Pulmonary artery endothelial cell (primary cell): ENCODE measurements at regions not wholly inside any gene's neighbourhood (a gene's known extent, or its start where the extent isn't known, plus 50 kb on each side); places are given as distances from the start of the nearest gene placed in this dataset.

Experiments used
- DNase-seq: peaks from one replicate; pipeline ENCODE4 v3.0.0-alpha.2; 2011; ENCODE audit warnings: low read depth, low spot score

DNA sequence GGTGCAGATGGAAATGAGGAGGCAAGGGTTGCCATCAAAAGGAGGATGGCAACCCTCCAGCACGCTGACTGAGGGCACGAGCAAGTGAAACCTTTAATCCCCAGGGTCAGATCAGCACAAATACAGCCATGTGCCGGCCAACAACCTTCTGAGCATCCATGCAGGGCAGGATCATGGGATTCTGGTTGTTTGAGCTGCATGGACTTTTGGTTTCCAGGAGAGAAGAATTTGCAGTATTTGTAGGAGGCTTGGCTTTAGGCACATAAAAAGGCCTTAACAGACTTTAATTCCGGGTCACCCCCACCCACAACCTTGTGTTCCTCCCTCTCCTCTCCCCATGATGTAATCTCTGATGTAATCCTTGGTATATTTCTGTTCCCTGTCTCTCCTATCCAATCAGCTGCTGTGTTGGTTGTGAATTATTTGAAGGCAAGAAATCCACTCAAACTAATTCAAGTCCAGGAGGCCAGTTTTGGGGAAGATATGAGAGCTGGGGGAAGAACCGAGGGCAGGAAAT, 254.3 kb downstream of the SHQ1 start:
- DNase-seq, result no peak

DNA sequence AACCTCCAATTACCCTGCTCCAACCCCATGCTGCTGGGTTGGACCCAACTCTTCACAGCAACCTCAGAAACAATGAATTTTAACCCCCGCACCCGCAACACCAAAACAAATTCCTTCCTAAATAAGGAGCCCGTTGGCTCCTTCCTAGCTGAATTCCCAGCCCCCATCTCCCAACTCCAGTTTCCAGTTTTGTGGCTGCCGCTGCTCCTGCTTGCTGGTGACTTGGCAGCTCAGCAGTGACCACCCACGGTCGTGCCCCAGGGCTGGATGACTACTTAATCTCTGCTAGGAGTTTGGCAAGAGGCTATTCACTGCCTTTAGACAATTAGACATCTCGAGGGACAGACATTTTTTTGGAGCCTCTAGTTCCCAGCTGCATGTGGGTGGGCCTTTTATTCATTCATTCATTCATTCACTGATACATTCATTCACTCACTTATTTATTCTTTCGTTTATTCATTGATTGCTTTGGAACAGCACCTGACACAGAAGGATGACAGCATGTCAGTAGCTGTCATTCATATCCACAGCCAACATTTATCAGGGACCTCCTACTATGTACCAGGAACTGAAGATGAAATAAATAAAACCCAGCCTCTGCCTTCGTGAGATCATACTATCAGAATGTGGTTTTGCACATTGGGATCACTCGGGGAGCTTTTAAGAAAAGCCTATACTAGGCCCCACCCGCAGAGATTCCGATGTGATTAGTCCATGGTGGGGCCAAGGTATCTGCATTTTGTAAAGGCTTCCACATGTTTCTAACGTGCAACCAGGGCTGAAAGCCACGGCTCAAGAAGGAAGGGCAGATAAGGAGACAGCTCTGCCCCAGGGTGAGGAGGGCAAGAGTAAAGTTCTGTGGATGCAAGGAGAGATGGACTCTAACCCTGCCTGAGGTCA, 256.5 kb downstream of the SHQ1 start:
- DNase-seq, result no peak

DNA sequence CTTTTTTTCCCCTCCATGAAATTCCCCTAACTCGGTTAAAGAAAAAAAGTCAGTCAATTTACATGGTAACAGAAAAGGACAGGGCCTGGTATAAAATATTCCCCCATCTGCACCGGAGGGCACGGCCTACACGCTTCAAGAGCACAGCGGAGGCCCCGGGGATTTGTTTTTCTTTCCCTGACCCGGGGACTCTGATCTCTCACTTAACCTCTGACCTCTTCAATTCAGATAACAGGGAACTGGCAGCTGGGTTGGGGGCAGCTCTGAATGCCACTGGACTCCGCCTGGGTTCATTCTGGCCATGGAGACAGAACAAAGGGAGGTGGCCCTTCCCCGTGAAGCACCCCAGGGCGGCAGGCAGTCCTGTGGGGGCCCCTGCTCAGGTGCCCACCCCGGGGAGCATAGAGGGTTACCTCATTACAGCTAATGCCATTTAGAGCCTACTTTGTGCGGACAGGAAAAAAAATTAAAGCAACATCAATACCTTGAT, 257.5 kb downstream of the SHQ1 start:
- DNase-seq, result no peak

DNA sequence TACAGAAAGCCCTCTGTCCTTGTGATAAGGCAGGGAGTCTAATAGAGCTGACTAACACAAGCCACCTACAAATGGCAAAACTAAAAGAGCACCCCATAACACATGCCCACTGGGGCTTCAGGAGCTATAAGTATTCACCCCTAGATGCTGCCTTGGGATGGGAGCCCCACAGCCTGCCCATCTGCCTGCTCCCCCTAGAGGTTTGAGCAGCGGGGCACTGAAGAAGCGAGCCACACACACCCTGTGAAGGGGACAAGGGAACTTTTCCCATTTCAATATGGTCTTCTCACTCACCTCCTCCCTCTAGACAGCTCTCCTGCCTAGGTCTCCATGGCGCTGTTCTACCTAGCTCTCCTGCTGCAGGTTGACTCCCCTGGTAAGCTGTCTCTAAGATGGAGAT, 261.0 kb downstream of the SHQ1 start:
- no peak for DNase-seq

DNA sequence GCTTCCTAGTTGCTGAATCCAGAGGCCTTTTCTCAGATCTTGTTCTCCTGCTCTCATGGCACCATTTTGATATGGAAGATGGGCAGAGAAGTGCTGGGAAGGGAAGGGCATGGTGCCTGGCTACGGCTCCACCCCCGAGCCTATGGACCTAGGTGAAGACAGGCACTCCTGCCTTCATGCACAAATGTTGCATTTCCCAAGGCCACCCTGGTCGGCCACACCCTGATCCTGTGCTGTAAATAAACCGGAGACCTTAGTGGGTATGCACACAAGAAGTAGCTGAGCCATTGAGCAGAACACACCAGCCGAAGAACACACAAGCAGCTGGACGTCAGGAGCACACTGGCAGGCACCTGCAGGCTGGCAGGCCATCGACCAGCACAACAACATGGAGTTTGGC, 261.6 kb downstream of the SHQ1 start:
- DNase-seq, result no peak

DNA sequence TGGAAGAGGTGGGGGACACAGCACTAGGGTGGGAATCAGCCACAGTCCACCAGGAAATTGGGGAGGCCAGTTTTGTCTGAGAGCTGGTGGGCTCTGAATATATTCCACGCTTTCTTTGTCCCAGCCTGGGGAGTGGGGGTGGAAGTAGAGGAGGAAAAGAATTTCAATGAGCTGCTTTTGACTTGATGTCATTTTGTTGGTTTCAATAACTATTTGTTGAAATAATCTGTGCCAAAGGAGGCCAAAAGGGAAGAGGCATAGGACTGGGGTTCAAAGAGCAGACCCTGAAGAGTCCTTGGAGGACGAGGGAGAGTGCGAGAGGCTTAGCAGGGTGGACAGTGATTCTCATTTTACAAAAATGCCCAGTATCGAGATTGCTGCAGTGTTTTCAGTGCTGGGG, 262.3 kb downstream of the SHQ1 start:
- no peak for DNase-seq

DNA sequence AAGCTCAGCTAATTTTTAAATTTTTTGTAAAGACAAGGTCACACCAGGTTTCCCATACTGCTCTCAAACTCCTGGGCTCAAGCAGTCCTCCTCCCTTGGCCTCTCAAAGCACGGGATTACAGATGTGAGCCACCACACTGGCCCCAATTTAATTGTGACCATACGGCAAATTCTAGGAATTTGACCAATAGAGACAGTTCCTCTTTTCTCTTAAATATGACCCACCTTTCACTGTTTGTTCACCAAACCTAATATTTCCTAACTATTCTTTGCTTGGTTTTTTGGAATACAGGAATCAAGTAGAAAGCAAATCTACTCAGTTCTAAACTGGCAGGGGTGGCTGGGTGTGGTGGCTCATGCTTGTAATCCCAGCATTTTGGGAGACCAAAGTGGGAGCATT, 264.0 kb downstream of the SHQ1 start:
- DNase-seq, result no peak

DNA sequence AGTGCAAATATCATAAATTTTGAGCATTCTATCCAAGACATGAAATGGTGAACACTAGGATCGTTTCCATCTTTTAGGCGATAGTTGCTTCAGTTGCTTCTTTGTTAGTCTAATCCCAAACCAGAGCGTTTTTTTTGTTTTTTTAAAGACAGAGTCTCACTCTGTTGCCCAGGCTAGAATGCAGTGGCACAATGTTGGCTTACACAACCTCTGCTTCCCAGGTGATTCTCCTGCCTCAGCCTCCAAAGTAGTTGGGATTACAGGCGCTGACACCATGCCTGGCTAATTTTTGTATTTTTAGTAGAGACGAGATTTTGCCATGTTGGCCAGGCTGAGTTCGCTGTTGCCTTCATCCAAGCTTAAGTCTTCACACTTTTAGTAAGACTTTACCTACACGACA, 265.3 kb downstream of the SHQ1 start:
- no peak for DNase-seq

DNA sequence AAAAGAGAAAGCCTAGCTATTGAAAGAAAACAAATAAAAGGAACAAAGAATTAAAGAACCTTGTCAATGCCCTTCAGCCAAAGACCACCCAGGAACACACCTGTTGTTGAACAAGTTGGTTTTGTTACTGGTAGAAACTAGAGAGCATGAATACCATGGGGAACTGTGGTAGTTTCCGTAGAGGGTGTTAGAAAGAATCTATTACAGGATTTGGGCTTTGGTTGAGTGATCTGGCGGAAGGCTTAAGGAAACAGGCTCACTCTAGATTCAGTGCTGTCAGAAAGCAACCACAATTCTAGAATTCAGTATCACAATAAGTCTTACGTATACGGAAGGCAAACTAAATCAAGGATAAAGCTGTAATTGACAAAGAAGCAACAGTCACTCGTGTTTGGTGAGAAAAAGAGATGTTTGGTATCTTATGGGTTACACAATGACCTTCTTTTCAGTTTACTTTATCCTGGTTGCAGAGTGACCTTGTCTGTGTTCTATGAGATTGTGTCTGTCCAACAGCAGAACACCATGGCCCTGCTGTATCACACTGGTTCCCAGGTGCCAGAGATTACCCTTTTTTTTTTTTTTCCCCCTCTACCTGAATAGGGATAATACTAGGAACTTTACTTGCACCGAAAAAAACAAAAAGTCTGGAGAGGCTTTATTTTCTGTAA, 265.9 kb downstream of the SHQ1 start:
- DNase-seq, result no peak

DNA sequence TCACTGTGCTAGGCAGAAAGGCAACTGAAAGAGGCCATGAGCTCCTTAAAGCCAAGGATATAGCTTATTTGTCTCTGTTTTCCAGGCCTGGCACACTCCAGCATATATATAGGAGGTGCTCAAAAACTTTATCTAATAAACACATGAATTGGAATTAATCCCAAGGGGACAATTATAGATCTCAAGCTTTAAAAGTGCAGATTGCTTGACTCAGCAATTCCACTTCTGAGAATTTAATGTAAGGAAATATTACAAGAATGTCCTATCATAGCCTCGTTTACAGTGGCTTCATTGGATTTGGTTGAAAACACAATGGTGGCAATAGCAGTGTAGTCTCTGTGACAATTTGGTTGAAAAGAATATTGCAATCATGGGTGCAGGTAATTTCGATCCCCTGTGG, 267.3 kb downstream of the SHQ1 start:
- no peak for DNase-seq

DNA sequence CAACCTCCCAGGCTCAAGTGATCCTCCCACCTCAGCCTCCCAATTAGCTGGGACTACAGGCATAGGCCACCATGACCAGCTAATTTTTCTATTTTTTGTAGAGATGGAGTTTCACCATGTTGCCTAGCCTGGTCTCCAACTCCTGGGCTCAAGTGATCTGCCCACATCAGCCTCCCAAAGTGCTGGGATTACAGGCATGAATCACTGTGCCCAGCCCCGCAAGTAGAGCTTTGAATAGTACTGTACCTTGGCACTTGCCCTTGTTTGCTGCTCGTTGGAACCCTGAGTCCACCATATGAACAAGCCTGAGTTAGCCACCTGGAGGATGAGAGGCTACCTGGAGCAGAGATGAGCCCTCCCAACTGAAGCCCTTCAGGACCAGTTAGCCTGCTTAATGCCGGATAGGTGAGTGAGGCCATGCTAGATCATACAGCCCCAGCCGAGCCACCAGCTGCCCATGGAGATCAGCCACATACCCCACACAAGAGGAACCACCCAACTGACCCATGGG, 267.9 kb downstream of the SHQ1 start:
- no peak for DNase-seq

DNA sequence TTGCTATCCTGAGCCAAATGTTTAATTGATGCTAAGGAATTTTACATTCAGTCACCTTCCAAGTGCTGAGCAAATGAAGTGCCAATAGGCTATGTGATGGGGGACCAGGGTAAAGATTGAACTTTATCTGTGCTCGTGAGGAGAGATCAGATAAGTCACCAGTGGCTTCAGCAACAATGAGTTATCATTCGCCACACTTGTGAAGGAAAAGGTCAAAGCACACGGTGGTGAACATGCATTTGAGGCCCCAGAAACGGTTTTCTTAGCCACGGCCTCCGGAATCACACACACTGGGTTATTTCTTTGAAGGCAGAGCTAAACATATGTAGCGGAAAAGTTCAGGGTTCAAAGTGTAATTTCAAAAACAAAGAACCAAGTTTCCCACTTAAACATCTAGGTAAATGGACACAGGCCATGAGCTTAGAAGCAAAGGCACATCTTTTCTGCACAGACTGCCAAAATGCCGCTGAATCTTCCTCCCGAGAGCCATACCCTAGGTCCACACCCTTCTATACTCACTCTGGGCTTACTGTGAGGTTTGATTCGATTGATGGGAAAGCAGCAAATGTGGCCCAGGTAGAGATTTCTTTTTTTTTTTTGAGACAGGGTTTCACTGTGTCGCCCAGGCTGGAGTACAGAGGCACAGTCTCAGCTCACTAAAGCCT, 268.5 kb downstream of the SHQ1 start:
- DNase-seq, result no peak

DNA sequence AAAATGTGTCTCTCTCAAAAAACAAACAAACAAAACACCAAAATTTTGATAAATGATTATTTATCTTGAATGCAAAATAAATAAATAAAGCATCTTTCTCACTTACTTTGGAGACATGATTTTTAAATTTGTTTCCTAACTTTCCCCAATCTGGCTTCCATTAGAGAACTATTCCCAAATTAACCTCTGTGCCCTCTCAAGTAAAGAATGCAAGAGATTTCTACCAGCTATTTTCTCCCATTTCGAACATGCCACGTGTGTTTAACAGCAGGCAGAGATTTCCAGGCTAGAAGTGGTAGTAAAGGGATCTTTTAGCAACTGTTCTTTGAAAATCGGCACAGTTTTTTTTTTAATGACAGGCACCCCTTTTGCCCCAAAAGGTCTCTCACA, 269.1 kb downstream of the SHQ1 start:
- DNase-seq, result no peak

DNA sequence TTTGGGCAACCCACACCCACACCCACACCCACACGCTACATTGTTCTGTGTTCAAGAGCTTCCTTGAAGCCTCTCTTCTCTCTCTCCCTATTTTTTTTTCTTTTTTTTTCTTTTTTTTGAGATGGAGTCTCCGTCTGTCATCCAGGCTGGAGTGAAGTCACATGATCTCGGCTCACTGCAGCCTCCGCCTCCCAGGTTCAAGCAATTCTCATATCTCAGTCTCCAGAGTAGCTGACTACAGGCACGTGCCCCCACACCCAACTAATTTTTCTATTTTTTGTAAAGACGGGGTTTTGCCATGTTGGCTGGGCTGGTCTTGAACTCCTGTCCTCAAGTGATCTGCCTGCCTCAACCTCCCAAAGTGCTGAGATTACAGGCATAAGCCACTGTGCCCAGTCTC, 271.1 kb downstream of the SHQ1 start:
- DNase-seq, result no peak

DNA sequence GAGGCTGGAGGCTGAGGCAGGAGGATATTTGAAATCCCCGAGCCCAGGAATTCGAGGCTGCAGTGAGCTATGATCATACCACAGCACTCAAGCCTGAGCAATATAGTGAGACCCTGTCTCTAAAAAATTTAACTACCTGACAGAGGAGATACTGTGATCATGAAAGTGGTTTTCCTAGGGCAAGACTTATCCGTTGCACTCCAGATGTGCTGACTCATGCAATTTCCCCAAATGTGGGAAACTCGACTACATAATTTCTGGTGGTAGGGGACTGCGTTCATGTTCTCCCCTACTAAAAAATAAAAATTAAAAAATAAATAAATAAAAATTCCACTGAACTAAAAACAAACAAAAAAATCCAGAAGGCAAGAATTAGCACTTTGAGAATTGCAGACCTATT, 271.7 kb downstream of the SHQ1 start:
- no peak for DNase-seq

DNA sequence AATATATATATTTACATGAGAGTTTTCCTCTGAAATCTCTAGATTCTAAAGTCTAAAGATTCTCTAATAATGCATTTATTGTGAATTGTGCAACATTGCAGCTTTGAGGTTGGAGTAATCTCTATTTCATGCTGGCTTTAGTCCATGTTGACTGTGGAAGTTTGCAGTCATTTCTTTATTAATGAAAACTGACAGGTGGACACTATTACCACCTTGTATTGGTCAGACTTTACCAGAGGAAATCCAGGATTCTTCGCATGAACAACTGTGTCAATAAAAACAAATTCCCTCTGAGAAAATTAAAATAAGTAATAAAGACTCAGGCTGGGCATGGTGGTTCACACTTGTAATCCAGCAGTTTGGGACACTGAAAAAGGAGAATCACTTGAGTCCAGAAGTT, 274.1 kb downstream of the SHQ1 start:
- no peak for DNase-seq

DNA sequence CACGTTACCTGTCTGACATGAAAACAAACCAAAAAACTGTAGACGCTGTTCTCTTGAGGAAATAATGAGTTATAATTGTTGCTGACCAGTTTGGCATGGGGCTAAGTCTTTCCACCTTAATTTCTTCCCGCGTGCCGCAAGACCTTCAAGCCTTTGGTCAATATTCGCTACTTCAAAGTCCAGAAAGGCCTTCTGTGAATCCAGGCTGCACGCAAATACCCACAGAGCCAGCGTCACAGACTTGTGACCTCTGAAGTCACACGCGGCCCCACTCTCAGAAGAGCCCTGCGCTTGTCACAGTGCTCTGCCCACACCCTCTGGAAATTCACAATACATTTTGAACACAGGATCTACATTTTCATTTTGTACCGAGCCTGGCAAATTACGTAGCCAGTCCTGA, 275.2 kb downstream of the SHQ1 start:
- DNase-seq, result no peak

DNA sequence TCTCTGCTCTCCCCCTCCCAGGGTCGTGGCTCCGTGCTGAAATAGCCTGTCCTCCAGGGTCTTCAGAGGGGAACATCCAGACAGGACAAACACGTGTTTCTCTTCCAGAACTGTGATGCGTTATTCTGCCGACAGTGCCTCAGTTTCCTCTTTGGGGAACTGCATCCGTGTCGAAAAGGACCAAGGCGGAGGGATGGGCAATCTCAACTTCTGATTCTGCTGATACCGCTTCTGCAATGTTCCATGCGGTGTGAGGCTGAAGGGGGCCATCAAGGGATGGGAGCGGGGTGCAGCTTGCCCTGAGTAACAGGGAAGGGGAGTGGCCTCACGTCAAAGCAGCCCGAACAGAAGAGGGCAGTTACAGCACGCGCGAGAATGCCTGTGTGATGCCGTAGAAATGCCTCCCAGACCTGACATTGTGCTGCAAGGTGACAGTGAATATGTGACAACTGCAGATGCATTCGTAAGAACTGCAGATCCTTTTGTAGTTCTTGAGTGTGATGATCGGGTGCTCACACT, 275.7 kb downstream of the SHQ1 start:
- no peak for DNase-seq

DNA sequence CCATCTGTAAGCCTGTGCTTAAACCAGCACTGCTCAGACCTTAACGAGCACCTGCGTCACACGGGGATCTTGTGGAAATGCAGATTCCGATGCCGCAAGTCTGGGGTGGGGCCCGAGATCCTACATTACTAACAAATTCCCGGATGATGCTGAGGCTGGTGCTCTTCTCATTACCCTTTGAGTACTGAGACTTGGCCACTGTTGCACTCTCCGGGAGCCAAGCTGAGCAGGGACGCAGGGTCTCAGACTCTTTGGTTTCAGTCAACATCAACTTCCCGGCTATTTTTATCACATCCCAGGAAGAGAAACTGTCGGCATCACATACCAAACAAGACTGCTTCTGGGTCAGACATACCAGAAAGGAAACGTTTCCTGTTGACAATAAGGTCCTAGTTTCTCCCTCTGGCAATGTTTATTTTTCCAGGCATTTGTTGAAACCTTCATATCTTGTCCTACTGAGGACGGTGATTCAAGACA, 276.6 kb downstream of the SHQ1 start:
- DNase-seq, result no peak

DNA sequence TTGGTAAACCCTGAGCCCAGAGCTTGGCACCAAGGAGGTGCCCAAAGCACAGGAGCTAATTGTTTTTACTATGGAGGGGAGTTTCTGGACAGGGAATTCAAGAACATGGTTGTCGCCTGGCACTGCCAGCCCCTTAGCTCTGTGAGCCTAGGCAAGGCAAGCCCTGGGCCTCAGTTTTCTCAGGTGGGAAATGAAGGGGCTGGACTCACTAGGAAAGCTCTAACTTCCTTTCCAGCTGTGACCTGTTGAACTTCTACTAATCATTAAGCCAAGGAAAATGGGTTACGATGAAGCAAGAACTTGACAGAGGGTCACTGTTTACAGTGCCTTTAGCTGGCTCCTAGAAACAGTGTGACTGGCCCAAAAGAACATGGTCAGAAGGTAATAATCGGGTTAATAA, 277.2 kb downstream of the SHQ1 start:
- DNase-seq, result no peak

DNA sequence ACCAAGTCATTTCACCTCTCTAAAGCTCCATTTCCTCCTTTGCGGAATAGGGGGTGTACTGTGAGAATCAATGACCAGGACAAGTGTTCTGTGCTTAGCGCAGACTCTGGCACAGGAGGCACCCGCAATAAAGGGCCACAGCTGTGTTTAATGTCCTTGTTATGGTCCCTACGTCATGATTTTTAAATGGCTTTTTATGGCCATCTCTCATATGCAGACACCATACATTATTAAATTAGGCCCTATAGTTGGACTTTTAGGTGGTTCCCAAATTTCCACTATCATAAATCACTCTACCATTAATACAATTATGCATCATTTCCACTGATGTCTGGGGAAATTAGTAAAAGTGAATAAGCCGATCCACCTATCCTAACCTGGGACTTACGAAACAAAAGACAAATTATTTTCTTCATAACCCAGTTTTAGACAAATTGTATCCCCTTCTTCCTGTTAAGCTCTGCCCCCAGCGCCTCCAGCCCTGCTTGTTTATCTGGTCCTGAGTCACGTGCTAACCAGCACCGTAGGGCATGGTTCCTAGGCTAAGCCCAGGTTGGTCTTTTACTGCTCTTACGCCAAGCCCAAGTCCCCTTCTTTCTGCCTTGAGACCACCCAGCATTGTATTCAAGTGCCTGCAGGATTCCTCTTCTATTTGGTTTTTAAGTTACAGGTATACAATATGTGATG, 278.3 kb downstream of the SHQ1 start:
- DNase-seq, result no peak
